SU-DHL-6 (cell line): ENCODE measurements at regions not wholly inside any gene's neighbourhood (a gene's known extent, or its start where the extent isn't known, plus 50 kb on each side); places are given as distances from the start of the nearest gene placed in this dataset.

Source experiments
- H2AFZ ChIP-seq: fragments of 200-600 bp; sonication (generic); 2 replicates; pipeline ENCODE4 v1.6.1; 2014; ENCODE audit warnings: low read depth, mild to moderate bottlenecking, moderate library complexity, mixed read lengths, antibody characterized with exemption, low read length; ENCODE audit not compliant: severe bottlenecking
- H3F3A ChIP-seq: fragments of 200-600 bp; shearing (Covaris generic); 2 replicates; pipeline ENCODE4 v1.6.0; 2016; ENCODE audit warnings: antibody characterized with exemption, mild to moderate bottlenecking; ENCODE audit not compliant: insufficient read depth
- H3K27ac ChIP-seq: fragments of 200-600 bp; sonication (generic); 2 replicates; pipeline ENCODE4 v1.5.1; 2016; ENCODE audit warnings: low read depth, mild to moderate bottlenecking, low read length, moderate library complexity, mixed read lengths
- H3K27me3 ChIP-seq: fragments of 200-600 bp; sonication (generic), shearing (Covaris generic); 2 replicates; pipeline ENCODE4 v1.6.0; 2014; ENCODE audit warnings: mild to moderate bottlenecking, low read length
- H3K36me3 ChIP-seq: fragments of 200-600 bp; sonication (generic); 2 replicates; pipeline ENCODE4 v1.6.1; 2014; ENCODE audit warnings: mild to moderate bottlenecking, low read length, mixed read lengths
- H3K4me2 ChIP-seq: fragments of 300-600, 200-600 bp; shearing (Covaris generic), sonication (generic); 2 replicates; pipeline ENCODE4 v1.6.0; 2014; ENCODE audit warnings: low read length, low read depth, mild to moderate bottlenecking; ENCODE audit not compliant: poor library complexity, severe bottlenecking
- H3K4me3 ChIP-seq: fragments of 200-600 bp; sonication (generic); 2 replicates; pipeline ENCODE4 v1.5.1; 2014; ENCODE audit warnings: antibody characterized with exemption, low read length, mild to moderate bottlenecking, mixed read lengths; ENCODE audit not compliant: insufficient read depth, poor library complexity, severe bottlenecking
- H3K79me2 ChIP-seq: fragments of 200-600 bp; sonication (generic); 2 replicates; pipeline ENCODE4 v1.6.1; 2014; ENCODE audit warnings: mild to moderate bottlenecking, low read length, moderate library complexity; ENCODE audit not compliant: insufficient read depth
- H3K9ac ChIP-seq: fragments of 200-600 bp; sonication (generic); 2 replicates; pipeline ENCODE4 v1.7.0; 2014; ENCODE audit warnings: mild to moderate bottlenecking, low read length
- H3K9me2 ChIP-seq: fragments of 200-600 bp; sonication (generic); replicated peaks from 2 replicates; pipeline ENCODE4 v1.6.1; 2014; ENCODE audit warnings: low read length; ENCODE audit not compliant: insufficient read depth
- H3K9me3 ChIP-seq: fragments of 200-600 bp; sonication (generic); 2 replicates; pipeline ENCODE4 v1.6.1; 2014; ENCODE audit warnings: low read length, mixed read lengths; ENCODE audit not compliant: insufficient read depth
- H4K20me1 ChIP-seq: fragments of 200-600 bp; sonication (generic); 2 replicates; pipeline ENCODE4 v1.6.1; 2014; ENCODE audit warnings: low read depth, mild to moderate bottlenecking, antibody characterized with exemption, low read length, moderate library complexity, mixed read lengths
- EZH2phosphoT487 ChIP-seq: fragments of 200-600 bp; sonication (generic), shearing (Covaris generic); conservative IDR thresholded peaks from 2 replicates; pipeline ENCODE4 v1.6.1; 2018; ENCODE audit warnings: mild to moderate bottlenecking, antibody characterized with exemption, low read length, moderate library complexity, mixed read lengths
- TF ChIP-seq, protein P1 (sequence below): fragments of 200-600 bp; sonication (generic); IDR thresholded peaks from one replicate; pipeline ENCODE4 v1.5.1; 2017; ENCODE audit warnings: antibody characterized with exemption, mild to moderate bottlenecking, low read length, moderate library complexity; ENCODE audit not compliant: insufficient read depth, poor library complexity, severe bottlenecking

GRCh38 chr2:126208266-126208665, 447.7 kb upstream of the GYPC start:
- no peaks in the 10 kb centered on the region for H3K9me2 ChIP-seq
- no peak overlapping the region for H3K27ac ChIP-seq
- H3K9ac ChIP-seq: no peak overlapping the region
- H3K79me2 ChIP-seq: no peaks in the 10 kb centered on the region
- no peaks in the 10 kb centered on the region for H3F3A ChIP-seq
- H2AFZ ChIP-seq: no peak overlapping the region
- no peaks in the 10 kb centered on the region for H3K27me3 ChIP-seq
- H3K36me3 ChIP-seq: no peaks in the 10 kb centered on the region
- no peaks in the 10 kb centered on the region for H3K9me3 ChIP-seq
- H3K4me3 ChIP-seq: no peak overlapping the region
- no peaks in the 10 kb centered on the region for H4K20me1 ChIP-seq
- H3K4me2 ChIP-seq: no peak overlapping the region
- TF ChIP-seq, protein P1, sequence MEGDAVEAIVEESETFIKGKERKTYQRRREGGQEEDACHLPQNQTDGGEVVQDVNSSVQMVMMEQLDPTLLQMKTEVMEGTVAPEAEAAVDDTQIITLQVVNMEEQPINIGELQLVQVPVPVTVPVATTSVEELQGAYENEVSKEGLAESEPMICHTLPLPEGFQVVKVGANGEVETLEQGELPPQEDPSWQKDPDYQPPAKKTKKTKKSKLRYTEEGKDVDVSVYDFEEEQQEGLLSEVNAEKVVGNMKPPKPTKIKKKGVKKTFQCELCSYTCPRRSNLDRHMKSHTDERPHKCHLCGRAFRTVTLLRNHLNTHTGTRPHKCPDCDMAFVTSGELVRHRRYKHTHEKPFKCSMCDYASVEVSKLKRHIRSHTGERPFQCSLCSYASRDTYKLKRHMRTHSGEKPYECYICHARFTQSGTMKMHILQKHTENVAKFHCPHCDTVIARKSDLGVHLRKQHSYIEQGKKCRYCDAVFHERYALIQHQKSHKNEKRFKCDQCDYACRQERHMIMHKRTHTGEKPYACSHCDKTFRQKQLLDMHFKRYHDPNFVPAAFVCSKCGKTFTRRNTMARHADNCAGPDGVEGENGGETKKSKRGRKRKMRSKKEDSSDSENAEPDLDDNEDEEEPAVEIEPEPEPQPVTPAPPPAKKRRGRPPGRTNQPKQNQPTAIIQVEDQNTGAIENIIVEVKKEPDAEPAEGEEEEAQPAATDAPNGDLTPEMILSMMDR: no peak
- no peak for TF ChIP-seq EZH2phosphoT487

GRCh38 chr2:126212735-126213134, 443.2 kb upstream of the GYPC start:
- Histone ChIP-seq H2AFZ (no peak overlapping the region), H4K20me1 (no peaks in the 10 kb centered on the region), H3F3A (no peaks in the 10 kb centered on the region), H3K79me2 (no peaks in the 10 kb centered on the region), H3K27me3 (no peaks in the 10 kb centered on the region), H3K27ac (no peak overlapping the region), H3K4me3 (no peak overlapping the region), H3K9me3 (no peaks in the 10 kb centered on the region), H3K4me2 (no peak overlapping the region), H3K36me3 (no peaks in the 10 kb centered on the region), H3K9me2 (no peaks in the 10 kb centered on the region), H3K9ac (no peak overlapping the region)
- TF ChIP-seq, protein P1: no peak
- TF ChIP-seq EZH2phosphoT487: no peak

GRCh38 chr2:126219081-126219480, 436.9 kb upstream of the GYPC start:
- no peaks in the 10 kb centered on the region for H3K36me3 ChIP-seq
- TF ChIP-seq, protein P1: no peak
- TF ChIP-seq EZH2phosphoT487: no peak
- H3K27ac ChIP-seq: no peak overlapping the region
- H2AFZ ChIP-seq: no peak overlapping the region
- H3K9me2 ChIP-seq: no peaks in the 10 kb centered on the region
- H3K79me2 ChIP-seq: no peaks in the 10 kb centered on the region
- H3K9me3 ChIP-seq: no peaks in the 10 kb centered on the region
- H3K4me2 ChIP-seq: no peak overlapping the region
- H3K4me3 ChIP-seq: no peak overlapping the region
- H3F3A ChIP-seq: no peaks in the 10 kb centered on the region
- H3K27me3 ChIP-seq: no peaks in the 10 kb centered on the region
- no peak overlapping the region for H3K9ac ChIP-seq
- no peaks in the 10 kb centered on the region for H4K20me1 ChIP-seq

DNA sequence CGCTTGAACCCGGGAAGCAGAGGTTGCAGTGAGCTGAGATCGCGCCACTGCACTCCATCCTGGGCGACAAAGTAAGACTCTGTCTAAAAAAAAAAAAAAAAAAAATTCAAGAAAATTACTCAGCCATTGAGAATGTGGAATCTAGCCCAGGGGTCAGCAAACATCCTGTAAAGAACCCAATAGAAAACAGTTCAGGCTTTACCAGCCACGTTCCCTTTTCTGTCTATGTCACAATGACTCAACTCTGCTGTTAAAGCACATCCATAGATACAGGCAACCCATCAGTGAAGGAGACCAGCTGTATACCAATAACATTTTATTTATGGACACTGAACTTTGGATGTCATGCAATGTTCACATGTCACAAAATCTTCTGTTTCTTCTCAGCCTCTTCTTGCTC, 435.6 kb upstream of the GYPC start:
- Histone ChIP-seq H3K27me3 (no peaks in the 10 kb centered on the region), H3K9ac (no peak overlapping the region), H3K36me3 (no peaks in the 10 kb centered on the region), H3K9me3 (no peaks in the 10 kb centered on the region), H3F3A (no peaks in the 10 kb centered on the region), H2AFZ (no peak overlapping the region), H3K9me2 (no peaks in the 10 kb centered on the region), H3K4me2 (no peak overlapping the region), H4K20me1 (no peaks in the 10 kb centered on the region), H3K4me3 (no peak overlapping the region), H3K79me2 (no peaks in the 10 kb centered on the region), H3K27ac (no peak overlapping the region)
- TF ChIP-seq, protein P1: no peak
- no peak for TF ChIP-seq EZH2phosphoT487
